HFFc6 (cell line): ENCODE measurements at regions not wholly inside any gene's neighbourhood (a gene's known extent, or its start where the extent isn't known, plus 50 kb on each side); places are given as distances from the start of the nearest gene placed in this dataset.

ENCODE experiments used
- DNase-seq: peaks from one replicate; pipeline ENCODE4 v3.0.0-alpha.2; 2018
- H3K27ac Mint-ChIP-seq: 2 replicates; pipeline ENCODE4 v1.8.0; 2020; ENCODE audit warnings: mild to moderate bottlenecking, mixed read lengths
- H3K27me3 Mint-ChIP-seq: 2 replicates; pipeline ENCODE4 v1.8.0; 2021; ENCODE audit warnings: mild to moderate bottlenecking, moderate library complexity, mixed read lengths; ENCODE audit not compliant: insufficient read depth
- H3K36me3 Mint-ChIP-seq: 2 replicates; pipeline ENCODE4 v1.8.0; 2021; ENCODE audit warnings: low read depth, mixed read lengths
- H3K4me1 Mint-ChIP-seq: 2 replicates; pipeline ENCODE4 v1.8.0; 2020; ENCODE audit warnings: low read depth, mixed read lengths
- H3K4me3 Mint-ChIP-seq: 2 replicates; pipeline ENCODE4 v1.8.0; 2020; ENCODE audit warnings: mild to moderate bottlenecking, moderate library complexity, mixed read lengths
- H3K9me3 Mint-ChIP-seq: 2 replicates; pipeline ENCODE4 v1.8.0; 2020; ENCODE audit warnings: mild to moderate bottlenecking, mixed read lengths
- CTCF ChIP-seq: fragments of 200-600 bp; sonication (generic); IDR thresholded peaks from 2 replicates; pipeline ENCODE4 v1.5.0; 2021; ENCODE audit warnings: antibody characterized with exemption, mild to moderate bottlenecking

- no peak overlapping the region for H3K4me3 Mint-ChIP-seq
- H3K27ac Mint-ChIP-seq, result no peak overlapping the region
- no peaks in the 10 kb centered on the region for H3K9me3 Mint-ChIP-seq
- H3K4me1 Mint-ChIP-seq, result no peaks in the 10 kb centered on the region
- no peak for DNase-seq
- no peak for TF ChIP-seq CTCF
- H3K27me3 Mint-ChIP-seq, result peaks cover 2% of the 10 kb centered on the region
- no peaks in the 10 kb centered on the region for H3K36me3 Mint-ChIP-seq
These were observed 99.6 kb upstream of the CTAGE1 start for GRCh38 chr18:22517356-22517755.

- no peak for TF ChIP-seq CTCF
- peaks cover 19% of the 10 kb centered on the region for H3K27me3 Mint-ChIP-seq
- no peaks in the 10 kb centered on the region for H3K9me3 Mint-ChIP-seq
- no peaks in the 10 kb centered on the region for H3K4me1 Mint-ChIP-seq
- no peak overlapping the region for H3K27ac Mint-ChIP-seq
- H3K36me3 Mint-ChIP-seq, result 0 out of 2 replicates have a peak, but pooled peaks cover 3% of the 10 kb centered on the region
- H3K4me3 Mint-ChIP-seq, result no peak overlapping the region
- no peak for DNase-seq
These were observed 103.5 kb upstream of the CTAGE1 start for GRCh38 chr18:22521026-22521707.

- Mint-ChIP-seq H3K4me3 (no peak overlapping the region), H3K9me3 (no peaks in the 10 kb centered on the region), H3K4me1 (no peaks in the 10 kb centered on the region), H3K27me3 (peaks cover 19% of the 10 kb centered on the region), H3K27ac (no peak overlapping the region), H3K36me3 (0 out of 2 replicates have a peak, but pooled peaks cover 4% of the 10 kb centered on the region)
- no peak for DNase-seq
- no peak for TF ChIP-seq CTCF
These were observed 105.8 kb upstream of the CTAGE1 start for GRCh38 chr18:22523481-22523880.

- no peak for DNase-seq
- no peak for TF ChIP-seq CTCF
- H3K36me3 Mint-ChIP-seq, result 0 out of 2 replicates have a peak, but pooled peaks cover 4% of the 10 kb centered on the region
- no peaks in the 10 kb centered on the region for H3K9me3 Mint-ChIP-seq
- H3K27ac Mint-ChIP-seq, result no peak overlapping the region
- H3K4me3 Mint-ChIP-seq, result no peak overlapping the region
- H3K27me3 Mint-ChIP-seq, result peaks cover 20% of the 10 kb centered on the region
- no peaks in the 10 kb centered on the region for H3K4me1 Mint-ChIP-seq
These were observed 107.1 kb upstream of the CTAGE1 start for GRCh38 chr18:22524783-22525182.

- Mint-ChIP-seq H3K27me3 (peaks cover 20% of the 10 kb centered on the region), H3K9me3 (no peaks in the 10 kb centered on the region), H3K4me1 (no peaks in the 10 kb centered on the region), H3K27ac (no peak overlapping the region), H3K36me3 (0 out of 2 replicates have a peak, but pooled peaks cover 4% of the 10 kb centered on the region), H3K4me3 (no peak overlapping the region)
- DNase-seq, result no peak
- no peak for TF ChIP-seq CTCF
These were observed 107.6 kb upstream of the CTAGE1 start for GRCh38 chr18:22525313-22525712.
